Retinal pigment epithelial cell (primary cell): ENCODE measurements at regions not wholly inside any gene's neighbourhood (a gene's known extent, or its start where the extent isn't known, plus 50 kb on each side); places are given as distances from the start of the nearest gene placed in this dataset.

Source experiments
- DNase-seq: peaks from one replicate; pipeline ENCODE4 v3.0.0-alpha.2; 2010; ENCODE audit warnings: low read depth
- H3K4me3 ChIP-seq: 2 replicates; pipeline ENCODE4 v1.5.1; 2011; ENCODE audit warnings: mild to moderate bottlenecking, low read length, control low read depth, moderate library complexity
- TF ChIP-seq, protein P1 (sequence below): conservative IDR thresholded peaks from 2 replicates; pipeline ENCODE4 v1.5.1; 2011; ENCODE audit warnings: low read depth, low read length, control low read depth, inconsistent platforms

DNA sequence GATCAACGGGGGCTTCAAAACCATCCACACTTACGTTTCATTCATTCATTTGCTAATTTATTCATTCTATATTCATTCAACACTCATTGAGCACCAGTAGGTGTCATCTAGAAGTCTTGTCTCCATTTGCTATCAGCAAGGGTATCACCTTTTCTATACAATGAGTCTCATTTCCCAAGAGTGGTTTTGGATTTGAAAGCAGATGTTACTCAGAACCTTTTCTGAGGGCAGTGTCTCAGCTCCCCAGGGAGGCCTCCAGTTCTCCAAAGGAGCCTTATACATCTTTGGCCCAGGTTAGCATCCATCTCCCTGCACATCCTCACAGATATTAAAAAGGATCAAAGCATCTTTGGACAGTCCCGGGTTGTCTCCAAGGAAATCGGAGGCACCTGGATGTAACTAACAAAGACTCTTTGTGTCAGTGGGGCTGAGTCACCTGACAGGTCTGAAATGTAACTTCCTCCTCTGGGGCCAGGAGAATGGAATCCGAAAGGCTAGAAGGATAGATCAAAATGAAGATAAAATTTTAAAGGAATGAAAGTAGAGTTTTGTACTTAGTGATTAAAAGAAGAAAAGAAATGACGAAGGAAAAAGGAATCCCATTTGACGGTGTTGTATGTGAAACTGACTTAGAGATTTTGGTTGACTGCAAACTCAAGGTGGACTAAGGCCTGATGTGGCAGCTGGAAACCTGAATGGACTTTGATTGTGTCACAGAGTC, 103.0 kb downstream of the VCPKMT start:
- TF ChIP-seq, protein P1, sequence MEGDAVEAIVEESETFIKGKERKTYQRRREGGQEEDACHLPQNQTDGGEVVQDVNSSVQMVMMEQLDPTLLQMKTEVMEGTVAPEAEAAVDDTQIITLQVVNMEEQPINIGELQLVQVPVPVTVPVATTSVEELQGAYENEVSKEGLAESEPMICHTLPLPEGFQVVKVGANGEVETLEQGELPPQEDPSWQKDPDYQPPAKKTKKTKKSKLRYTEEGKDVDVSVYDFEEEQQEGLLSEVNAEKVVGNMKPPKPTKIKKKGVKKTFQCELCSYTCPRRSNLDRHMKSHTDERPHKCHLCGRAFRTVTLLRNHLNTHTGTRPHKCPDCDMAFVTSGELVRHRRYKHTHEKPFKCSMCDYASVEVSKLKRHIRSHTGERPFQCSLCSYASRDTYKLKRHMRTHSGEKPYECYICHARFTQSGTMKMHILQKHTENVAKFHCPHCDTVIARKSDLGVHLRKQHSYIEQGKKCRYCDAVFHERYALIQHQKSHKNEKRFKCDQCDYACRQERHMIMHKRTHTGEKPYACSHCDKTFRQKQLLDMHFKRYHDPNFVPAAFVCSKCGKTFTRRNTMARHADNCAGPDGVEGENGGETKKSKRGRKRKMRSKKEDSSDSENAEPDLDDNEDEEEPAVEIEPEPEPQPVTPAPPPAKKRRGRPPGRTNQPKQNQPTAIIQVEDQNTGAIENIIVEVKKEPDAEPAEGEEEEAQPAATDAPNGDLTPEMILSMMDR = no peak
- no peak overlapping the region for H3K4me3 ChIP-seq
- DNase-seq = no peak

DNA sequence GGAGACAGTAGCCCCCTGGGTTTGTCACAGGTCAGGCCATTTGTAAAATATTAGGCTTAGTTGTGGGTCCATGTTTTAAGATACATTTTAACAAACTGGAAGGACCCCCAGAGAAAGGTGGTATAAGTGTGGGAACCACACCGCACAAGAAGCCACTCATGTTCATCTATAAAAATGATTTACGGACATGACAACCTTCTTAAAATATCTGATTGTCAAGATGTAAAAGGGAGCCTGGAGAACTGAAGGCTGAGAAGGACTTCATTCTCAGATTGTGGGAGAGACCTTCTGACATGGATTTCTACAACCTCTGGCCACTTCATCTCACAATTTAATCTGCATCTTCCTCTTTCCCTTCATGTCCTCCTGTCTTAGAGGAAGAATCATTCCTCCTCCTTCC, 102.4 kb downstream of the VCPKMT start:
- DNase-seq = no peak
- H3K4me3 ChIP-seq = no peak overlapping the region
- TF ChIP-seq, protein P1 = no peak

DNA sequence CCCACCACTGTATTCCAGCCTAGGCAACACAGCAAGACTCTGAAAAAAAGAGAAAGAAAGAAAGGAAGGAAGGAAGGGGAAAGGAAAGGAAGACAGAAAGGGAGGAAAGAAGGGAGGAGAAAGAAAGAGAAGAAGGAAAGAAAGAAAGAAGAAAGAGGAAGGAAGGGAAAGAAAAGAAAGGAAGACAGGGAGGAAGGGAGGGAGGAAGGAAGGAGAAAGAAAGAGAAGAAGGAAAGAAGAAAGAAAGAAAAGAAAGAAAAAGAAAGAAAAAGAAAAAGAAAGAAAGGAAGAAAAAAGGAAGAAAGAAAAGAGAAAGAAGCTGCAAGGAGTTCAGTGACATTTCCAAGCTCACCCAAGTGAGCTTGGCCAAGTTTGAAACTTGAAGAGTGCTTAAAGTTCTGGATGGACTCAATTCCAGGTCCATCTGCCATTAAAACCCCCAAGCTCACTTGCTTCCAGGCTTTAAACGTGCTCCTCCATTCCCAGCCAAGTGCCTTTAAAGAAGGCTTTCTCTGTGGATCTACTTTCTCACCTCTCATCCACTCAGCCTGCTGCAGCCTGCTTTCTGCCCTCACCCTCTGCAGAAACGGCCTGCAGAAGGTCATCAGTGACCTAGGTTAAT, 101.5 kb downstream of the VCPKMT start:
- H3K4me3 ChIP-seq = no peak overlapping the region
- DNase-seq = no peak
- TF ChIP-seq, protein P1 = no peak

GRCh38 chr14:50015716-50016115, 100.7 kb downstream of the VCPKMT start:
- H3K4me3 ChIP-seq = no peak overlapping the region
- TF ChIP-seq, protein P1 = no peak

DNA sequence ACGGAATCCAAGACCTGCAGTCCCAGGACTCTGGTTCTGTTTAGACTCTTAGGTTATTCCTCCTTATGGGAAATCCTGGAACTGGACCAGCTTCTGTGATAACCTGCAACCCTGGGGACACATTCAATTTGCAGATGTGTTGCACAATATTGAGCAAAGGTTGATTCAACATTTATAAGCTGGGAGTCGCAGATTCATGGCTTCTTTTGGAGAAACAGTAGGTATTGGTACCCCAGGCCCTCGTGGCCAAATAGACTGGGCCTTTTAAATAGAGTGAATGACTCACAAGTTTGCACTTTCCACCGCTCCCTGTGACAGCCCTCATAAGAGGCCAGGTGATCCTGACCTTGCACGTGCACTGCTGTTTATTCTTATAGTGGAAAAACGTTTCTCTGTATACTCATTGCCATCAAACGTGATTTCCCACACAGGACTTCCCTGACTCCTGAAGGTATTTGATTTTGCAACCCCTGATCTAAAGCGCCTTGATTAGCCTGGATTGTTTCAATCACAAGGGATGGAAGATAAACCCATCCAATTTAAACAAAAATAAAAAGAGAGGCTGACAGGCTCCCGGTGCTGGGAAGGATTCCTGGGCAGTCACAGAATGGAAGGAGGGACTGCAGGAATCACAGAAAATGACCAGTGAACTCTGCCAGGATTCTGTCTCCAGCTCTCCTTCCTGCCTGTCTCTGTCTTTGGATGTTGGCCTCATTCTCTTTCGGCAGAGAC, 98.0 kb downstream of the VCPKMT start:
- DNase-seq = no peak
- TF ChIP-seq, protein P1 = no peak
- H3K4me3 ChIP-seq = no peak overlapping the region

More at GRCh38 chr14:50015716-50016115, 100.7 kb downstream of the VCPKMT start:
- DNase-seq = no peak

DNA sequence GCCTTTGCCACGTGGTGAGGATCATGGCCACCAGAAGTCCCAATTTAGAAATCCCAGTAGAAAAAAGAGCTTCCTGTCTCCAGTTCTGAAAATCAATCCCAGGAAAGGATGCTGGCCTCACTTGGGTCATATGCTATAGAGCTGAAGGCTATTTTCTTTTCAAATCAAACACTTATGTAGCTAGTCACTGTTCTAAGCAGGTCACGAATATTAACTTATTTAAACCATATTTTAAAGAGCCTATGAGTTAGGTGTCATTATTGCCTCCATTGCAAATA, 97.5 kb downstream of the VCPKMT start:
- no peak overlapping the region for H3K4me3 ChIP-seq
- TF ChIP-seq, protein P1 = no peak
- DNase-seq = no peak

DNA sequence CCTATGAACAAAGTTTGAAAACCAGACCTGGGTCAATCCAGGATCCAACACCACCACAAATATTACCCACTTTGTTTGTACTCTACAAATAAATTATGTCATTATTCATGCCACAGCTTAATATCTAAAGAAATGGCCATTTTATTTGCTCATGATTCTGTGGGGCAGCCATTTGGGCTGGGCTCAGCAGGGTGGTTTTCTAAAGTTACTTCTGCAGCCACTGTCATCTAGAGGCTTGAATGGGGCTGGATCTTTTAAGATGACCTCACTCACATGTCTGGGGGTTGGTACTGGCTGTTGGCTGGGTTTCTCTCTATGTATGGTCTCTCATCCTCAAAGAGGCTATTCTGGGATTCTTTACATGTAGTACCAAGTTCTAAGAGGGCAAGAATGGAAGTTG, 96.2 kb downstream of the VCPKMT start:
- TF ChIP-seq, protein P1 = no peak
- DNase-seq = no peak

More for the DNA sequence above, 96.2 kb downstream of the VCPKMT start:
- H3K4me3 ChIP-seq = no peak overlapping the region
